GM21367 (cell line): ENCODE measurements at regions not wholly inside any gene's neighbourhood (a gene's known extent, or its start where the extent isn't known, plus 50 kb on each side); places are given as distances from the start of the nearest gene placed in this dataset.
"Not testable (repeated sequence)": the region's sequence is repeated elsewhere in the genome, so short reads cannot be mapped to it uniquely, and the experiment has no call there.

Experiments used
- ATAC-seq: cut with Tn5 transposase; IDR thresholded peaks from one replicate; pipeline ENCODE4 v1.9.1; 2021; ENCODE audit not compliant: unreplicated experiment

DNA sequence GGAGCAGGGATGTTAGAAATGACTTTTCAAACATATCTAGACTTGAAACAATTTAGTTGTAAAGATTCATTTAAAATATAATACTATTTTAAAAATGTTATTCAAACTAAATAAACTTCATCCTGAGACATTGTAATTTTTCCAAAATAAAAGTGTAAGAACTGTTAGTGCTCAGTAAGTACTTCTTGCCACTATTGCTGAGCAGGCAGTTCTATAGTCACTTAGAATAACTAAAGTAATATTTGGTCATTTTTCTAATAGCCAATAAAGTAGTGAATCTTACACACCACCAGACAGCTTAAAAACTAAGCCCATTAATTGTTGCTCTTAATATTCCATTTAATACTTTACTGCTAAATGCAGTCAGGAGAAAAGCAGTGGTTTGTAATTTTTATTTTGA lies 1120.0 kb upstream of the CDH10 start:
- ATAC-seq, result no peak

DNA sequence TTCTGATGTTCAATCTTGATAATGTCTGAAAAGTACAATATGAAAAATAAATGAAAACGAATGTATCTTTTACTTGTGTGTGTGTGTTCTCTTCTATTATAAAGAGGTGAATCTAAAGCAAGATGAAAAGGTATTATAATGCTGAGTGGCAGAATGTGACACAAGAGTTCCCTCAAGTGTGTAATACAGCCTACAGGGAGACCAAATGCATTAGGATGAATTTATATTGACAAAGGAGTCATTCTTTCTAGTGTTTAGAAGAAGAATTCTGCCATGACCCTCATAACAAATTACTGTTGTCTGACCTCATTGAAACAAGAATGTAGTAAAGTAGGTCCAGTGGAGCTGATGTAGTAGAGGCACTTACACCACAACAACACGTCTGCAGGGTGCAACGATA lies 1119.0 kb upstream of the CDH10 start:
- ATAC-seq, result no peak

DNA sequence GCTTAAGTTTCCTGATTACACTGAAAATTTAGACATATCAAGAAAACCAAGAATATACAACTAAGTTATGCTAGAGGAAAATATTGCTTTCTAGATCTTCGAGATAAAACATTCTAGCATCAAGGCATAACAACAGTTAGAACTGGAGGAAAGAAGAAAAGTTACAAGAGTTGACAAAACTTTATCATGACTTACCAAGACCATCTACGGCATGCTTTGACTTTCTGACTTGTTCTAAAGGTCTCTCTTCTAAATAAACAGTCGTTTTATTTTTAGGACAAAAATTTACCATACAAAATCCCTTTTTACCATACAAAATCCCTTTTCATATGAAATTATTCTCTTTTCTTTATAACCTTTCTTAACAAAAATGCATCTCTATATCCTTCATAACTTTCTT lies 1110.1 kb upstream of the CDH10 start:
- no peak for ATAC-seq

DNA sequence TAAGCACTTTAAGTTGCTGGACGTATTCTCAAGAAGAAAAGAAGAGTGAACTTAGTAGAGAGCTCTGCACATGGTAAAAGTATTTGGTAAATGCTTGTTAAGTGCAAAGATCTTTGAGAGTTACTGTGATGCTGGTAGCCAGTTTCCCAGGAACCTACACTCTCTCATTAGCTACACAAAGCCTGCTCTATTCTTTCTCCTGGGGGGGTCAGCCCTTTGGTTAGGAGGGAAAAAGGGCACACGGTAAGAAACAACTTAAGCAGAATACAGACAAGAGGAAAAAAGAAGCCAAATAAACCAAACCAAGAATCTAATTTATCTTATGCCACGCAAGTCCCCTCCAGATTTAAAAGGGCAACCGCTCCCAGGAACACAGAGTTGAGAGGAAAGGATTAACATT lies 1100.1 kb upstream of the CDH10 start:
- ATAC-seq, result no peak

DNA sequence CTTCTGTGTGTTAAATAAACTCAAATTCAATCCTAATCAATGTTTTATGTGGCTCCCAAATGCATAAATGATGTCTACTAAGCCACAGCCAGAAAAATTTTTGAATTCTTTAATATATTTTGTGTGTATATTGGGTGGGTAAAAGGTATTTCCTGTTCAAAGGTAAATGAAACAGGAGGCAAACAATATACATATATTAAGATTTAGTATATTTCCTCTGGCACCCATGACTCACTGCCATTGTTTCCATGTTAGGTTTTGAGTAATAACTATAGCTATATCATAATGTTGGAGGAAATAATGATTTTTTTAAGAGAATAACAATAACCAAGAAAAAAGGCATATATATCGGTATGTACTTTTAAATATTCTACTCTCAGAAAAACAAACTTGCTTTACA lies 1071.9 kb upstream of the CDH10 start:
- no peak for ATAC-seq

DNA sequence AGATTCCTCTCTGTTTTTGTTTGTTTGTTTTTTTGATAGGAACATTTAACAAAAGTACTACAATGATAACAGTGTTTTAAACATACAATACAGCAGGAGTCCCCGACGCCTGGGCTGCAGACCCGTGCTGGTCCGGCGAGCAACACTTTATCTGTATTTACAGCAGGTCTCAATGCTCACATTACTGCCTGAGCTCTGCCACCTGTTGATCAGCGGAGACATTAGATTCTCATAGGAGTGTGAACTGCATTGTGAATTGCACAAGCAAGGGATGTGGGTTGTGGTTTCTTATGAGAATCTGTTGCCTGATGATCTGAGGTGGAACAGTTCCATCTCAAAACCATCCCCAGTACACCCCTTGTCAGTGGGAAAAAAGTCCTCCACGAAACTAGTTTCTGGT lies 1068.5 kb upstream of the CDH10 start:
- no peak for ATAC-seq

DNA sequence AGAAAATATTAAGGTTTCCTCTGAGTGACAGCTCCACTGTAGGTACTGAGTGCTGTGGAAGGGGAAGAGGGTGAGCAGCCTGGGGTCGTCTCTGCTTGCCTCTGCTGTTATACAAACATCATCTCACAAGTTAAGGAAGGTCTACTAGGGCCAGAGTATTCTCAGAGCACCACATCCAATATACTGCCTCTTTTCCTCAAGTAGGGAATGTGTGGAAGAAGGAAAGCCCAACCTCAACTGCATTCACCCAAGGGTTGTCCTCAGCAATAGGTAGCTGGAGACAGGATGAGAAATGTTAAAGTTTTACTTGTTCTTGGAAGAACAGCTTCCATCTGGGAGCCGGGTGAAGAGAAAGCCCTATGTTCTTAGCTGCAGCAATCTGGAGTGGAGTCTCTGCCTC lies 1062.3 kb upstream of the CDH10 start:
- no peak for ATAC-seq

DNA sequence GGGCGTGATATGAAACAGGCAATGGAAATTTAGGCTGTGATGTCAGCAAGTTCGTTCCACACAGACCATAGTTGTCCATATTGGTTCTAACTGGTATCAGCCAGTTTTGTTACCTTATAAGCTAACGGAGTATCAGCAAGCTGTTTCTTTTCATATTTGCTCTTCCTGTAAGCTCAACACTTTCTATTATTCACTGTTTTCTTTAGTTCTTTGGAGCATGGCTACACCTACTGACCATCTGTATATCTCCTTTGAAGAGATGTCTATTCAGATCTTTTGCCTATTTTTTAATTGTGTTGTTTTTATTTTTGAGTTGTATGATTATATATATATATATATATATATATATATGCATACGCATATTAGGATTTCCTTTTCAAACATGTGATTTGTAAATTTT lies 1057.2 kb upstream of the CDH10 start:
- no peak for ATAC-seq

DNA sequence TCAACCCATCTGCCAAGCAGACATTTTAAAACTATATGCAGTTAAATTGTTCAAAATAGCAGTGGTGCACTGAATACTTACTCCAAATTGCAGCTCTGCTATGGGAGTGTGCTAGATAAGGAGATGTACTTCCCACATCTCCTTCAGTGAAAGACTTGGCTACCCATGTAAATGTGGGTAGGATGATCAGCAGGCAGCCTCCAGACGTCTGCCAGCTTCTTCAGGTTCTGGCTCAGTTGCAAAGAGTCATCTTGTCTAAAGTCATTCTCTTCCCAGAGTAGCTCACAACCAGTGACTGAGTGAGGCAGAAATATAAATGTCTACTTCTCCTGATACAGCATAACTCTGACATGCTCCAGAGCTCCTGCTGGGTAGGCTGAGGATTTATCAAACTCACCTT lies 1050.0 kb upstream of the CDH10 start:
- no peak for ATAC-seq

DNA sequence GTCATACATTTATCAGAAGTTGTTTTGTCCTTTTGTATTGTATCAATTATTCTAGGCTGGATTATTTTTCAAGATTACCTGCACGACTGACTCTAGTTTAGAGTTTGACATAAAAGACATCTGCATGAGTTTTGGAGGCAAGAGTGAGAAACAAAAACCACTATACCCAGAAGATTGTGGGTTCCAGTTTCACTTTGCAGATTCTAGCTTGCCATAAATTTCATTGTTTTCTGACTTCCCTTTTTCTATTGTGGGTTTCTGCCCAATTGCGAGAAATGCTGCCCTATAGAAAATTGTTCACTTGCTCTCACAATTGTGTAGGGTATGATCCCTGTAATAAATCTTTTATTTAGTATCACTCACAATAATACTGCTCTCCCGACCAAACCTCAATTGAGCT lies 1043.4 kb upstream of the CDH10 start:
- peak; percentile 67 for ATAC-seq

DNA sequence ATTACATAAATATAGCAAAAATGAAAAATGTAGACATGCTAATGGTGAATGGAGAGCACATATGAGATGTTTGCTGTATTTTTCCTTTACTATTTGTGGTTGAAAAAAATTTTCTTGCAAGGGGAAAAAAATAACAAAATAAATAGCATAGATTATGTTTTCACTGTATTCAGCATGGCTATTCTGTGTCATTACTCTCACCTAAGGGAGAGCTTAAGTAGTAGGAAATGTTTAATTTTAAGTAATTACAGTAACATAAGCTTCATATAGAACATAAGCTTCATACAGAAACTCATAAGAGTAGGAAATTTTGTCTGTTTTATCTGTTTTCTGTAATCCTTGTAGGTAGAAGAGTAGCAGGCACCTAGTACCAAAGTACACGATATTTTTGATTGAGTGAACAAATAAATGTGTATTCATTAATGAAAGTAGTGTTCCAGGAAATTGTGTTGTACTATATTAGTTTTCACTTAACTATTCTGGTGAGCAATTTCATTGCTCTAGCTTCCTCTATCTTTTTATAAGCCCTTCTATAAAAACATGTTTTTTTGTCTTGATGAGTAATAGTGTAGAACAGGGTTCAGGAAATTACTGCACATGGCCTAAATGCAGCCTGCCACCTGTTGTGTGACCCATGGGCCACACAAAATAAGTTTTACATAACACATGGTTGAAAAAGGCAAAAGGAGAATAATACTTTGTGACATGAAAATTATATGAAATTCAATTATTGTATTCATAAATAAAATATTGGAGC lies 1025.0 kb upstream of the CDH10 start:
- ATAC-seq, result no peak

DNA sequence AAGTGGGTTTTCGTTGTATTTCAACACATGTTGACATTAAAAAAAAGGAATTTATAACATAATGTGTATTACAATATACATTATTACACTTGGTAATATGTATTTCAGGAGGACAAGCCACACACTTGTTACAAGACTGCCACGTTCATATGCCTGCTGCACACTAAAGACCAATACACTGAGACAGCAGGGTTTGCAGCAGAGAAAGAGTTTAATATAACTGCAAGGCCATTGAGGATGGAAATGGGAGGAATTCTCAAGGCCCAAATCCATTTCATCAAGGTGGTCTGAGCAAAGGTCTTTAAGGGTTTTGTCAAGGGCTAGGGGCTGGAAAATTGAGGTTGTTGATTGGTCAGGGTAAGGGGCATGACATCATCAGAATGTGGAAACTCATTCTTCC lies 1017.8 kb upstream of the CDH10 start:
- ATAC-seq, result no peak

DNA sequence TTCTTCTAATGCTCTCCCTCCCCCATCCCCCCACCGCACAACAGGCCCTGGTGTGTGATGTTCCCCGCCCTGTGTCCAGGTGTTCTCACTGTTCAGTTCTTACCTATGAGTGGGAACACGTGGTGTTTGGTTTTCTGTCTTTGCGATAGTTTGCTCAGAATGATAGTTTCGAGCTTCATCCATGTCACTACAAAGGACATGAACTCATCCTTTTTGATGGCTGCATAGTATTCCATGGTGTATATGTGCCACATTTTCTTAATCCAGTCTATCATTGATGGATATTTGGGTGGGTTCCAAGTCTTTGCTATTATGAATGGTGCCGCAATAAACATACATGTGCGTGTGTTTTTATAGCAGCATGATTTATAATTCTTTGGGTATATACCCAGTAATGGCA lies 1005.5 kb upstream of the CDH10 start:
- not testable (repeated sequence) for ATAC-seq

DNA sequence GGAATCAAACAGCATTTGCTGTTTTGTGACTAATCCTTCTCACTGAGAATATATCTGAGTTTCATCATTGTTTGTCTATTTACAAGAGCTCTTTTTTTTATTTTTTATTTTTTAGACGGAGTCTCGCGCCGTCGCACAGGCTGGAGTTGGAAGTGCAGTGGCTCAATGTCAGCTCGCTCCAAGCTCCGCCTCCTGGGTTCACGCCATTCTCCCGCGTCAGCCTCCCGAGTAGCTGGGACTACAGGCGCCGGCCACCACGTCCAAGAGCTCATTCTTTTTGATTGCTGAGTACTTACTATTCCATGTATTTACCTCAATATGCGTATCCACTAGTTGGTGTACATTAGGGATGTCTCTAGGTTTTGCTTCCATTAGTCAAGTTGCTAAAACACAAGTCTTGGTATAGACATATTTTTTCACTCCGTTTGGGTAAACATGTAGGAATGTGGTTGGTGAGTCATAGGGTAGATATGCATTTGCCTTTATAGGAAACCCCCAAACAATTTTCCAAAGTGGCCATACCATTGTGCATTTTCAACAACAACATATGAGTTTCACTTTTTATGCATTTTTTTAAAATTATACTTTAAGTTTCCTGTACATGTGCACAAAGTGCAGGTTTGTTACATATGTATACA lies 1005.0 kb upstream of the CDH10 start:
- ATAC-seq, result no peak

DNA sequence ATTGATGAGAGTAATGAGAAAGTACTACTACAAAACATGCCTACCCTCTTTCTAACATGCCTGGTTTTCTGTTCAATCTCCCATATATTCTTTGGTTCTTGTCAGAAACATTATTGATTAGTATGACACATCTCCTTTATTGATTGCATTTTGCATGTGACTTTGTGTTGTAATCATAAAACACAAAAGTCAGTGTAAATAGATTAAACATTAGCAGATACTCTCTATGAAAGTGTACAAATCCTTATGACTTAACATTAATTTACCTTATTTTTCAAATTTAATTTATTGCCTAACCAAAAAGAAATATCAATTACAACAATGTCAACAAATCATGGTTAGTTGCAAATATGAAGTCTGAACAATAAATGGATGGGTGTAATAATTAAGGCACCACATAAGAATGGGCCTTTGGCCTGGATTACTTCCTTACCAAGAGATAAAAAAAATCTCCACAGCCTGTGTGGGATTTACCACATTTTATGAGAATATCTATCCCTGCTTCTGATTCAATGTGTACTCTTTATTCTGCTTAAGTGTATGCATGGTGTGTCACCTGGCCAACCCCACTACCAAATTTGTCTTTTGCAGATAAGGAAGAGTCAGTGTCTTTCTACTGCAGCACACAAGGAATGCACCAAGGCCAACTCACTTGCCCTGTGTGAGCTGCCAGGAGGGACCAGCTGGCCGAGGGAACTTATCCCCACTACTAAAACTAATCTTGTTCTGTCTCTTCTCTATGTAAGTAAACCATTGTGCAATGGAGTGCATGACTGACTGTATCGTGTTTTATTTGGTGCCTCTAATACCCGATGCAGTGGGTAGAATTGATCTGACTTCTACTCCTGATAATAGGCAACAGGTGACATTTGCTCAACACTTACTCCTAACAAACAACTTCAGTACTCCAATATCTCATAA lies 1001.9 kb upstream of the CDH10 start:
- ATAC-seq, result no peak

DNA sequence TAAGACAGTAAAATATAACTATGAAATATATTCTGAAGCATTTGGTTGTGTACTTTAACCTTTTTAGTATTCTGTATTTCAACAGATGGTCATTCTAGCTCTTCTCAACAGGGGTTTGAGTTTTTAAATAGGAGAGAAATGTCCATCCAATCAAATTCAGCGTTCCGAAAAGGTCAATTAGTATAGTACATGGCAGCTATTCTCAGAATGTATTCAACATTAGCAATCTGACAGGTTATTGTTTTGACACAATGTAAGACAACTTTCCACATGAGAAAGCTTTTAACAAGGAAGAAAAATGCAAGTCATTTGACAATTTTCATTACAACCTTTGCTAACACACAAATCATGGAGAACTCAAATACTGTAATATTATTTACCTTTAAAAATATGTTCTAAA lies 996.3 kb upstream of the CDH10 start:
- no peak for ATAC-seq

DNA sequence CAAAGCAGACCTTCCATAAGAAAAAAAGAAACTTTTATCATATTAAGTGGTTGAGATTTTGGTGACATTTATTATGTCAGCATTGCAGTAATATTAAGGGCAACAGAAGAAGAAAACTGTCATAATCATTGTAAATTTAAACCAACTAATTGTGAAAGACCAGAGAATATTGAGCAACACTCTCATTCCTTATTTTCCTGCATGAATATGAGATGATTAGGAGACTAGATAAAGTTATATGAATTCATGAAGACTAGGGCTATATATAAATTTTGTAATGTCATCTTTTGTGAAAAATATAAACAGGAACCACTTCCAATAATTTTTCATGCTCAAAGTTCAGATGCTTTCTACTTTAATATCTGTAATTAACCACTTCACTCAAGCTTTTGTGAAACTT lies 974.5 kb upstream of the CDH10 start:
- ATAC-seq, result no peak

DNA sequence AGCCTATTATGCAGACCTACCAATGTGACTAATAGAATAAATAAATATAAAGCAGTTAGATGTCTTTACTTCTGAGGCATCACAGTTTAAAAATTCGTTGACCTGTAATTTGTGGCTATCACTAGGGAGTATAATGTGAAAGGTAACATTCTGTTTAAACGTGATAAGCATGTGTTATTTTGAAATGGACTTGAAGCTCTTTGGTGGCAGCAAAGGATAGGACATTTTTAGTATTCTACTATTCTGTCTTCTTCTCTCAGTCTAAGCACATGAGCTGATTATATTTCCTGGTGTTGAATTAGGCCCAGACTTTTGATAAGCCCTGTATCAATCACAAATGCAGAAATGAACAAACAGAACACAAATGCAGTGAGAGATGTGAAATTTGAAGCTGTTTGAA lies 974.0 kb upstream of the CDH10 start:
- ATAC-seq, result no peak

DNA sequence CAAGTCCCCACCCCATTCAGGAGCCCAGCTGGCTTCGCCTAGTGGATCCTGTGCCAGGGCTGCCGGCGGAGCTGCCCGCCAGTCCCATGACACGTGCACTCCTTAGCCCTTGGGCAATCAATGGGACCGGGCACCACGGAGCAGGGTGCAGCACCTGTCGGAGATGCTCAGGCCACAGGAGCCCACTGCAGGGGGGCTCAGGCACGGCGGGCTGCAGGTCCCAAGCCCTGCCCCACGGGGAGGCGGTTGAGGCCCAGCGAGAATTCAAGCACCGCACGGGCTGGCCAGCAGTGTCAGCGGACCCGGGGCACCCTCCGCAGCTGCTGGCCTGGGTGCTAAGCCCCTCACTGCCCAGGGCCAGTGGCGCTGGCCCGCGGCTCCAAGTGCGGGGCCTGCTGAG lies 969.7 kb upstream of the CDH10 start:
- no peak for ATAC-seq

DNA sequence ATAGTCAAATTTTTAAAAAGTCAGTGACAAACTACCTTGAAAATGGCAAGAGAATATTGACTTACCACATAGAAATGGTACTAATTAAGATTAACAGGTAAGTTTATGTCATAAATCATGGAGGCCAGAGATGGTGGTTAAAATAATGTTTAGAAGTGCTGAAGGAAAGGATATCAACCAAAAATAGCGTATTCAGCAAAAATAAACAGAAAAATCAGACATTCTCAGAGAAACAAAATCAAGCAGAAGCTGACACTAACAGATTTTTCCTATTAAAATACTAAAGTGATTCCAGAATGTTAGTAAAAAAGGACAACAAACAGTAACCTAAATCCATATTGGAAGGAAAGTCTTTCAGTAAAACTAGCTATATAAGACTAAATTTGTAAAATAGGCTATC lies 959.9 kb upstream of the CDH10 start:
- ATAC-seq, result no peak

DNA sequence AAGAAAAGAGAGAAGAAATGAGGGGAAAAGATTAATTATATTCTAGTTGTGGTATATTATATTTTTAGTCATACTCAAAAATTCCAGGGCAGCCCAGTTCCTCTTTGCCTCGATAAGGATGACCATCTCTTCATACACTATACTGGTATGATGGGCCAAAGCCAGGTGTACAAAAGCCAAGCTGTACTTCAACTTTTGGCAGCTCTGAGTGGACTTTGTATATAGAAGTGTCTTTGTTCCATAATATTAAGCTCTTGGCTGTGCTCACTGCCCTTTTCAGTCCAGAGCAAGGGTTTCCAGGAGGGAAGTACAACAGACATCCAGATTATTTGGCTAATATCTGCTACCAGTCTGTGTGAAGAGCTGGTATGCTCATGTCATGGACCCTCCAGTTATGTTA lies 934.3 kb upstream of the CDH10 start:
- no peak for ATAC-seq

DNA sequence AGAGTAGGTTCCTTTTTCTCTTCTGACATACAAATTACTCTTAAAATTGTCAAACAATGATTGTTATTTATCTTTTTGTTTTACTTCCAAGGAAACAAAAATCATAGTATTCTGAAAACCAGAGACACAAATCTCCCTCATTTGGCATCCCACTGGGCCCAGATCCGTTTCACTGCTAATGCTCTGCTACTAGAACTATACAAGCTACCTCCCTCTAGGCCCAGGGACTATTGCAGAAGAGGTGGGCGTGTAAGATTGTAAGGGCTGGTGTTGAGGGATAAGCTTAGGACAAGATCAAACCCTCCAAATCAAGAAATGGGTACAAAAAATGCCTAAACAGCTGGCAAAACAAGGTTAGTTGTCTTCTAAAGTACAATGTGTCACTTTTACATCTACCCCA lies 928.9 kb upstream of the CDH10 start:
- ATAC-seq, result no peak
